HG02885 (cell line): ENCODE measurements at regions not wholly inside any gene's neighbourhood (a gene's known extent, or its start where the extent isn't known, plus 50 kb on each side); places are given as distances from the start of the nearest gene placed in this dataset.
A peak's percentile ranks its signal among the peaks of the same experiment; 100 is the strongest.

Experiments
- ATAC-seq: cut with Tn5 transposase; IDR thresholded peaks from one replicate; pipeline ENCODE4 v1.9.1; 2021; ENCODE audit warnings: mild to moderate bottlenecking; ENCODE audit not compliant: unreplicated experiment, poor library complexity

- ATAC-seq: no peak
Observed at GRCh38 chr4:155564880-155565279, 101.8 kb upstream of the GUCY1A1 start.

GRCh38 chr4:155564086-155564485, 102.6 kb upstream of the GUCY1A1 start:
- ATAC-seq: no peak

- ATAC-seq: no peak
Observed at GRCh38 chr4:155559915-155560314, 106.7 kb upstream of the GUCY1A1 start.

GRCh38 chr4:155552180-155552579, 114.5 kb upstream of the GUCY1A1 start:
- ATAC-seq: no peak

- ATAC-seq: no peak
Observed at GRCh38 chr4:155548173-155548572, 118.5 kb upstream of the GUCY1A1 start.

GRCh38 chr4:155546451-155546850, 120.2 kb upstream of the GUCY1A1 start:
- no peak for ATAC-seq

- ATAC-seq: no peak
Observed at GRCh38 chr4:155545456-155545855, 121.2 kb upstream of the GUCY1A1 start.

- ATAC-seq: no peak
Observed at GRCh38 chr4:155544547-155544946, 122.1 kb upstream of the GUCY1A1 start.

GRCh38 chr4:155543126-155543765, 123.4 kb upstream of the GUCY1A1 start:
- ATAC-seq: peak; percentile 54

- ATAC-seq: no peak
Observed at GRCh38 chr4:155542415-155542814, 124.2 kb upstream of the GUCY1A1 start.

GRCh38 chr4:155541716-155542115, 124.9 kb upstream of the GUCY1A1 start:
- no peak for ATAC-seq

- ATAC-seq: no peak
Observed at GRCh38 chr4:155540698-155541097, 126.0 kb upstream of the GUCY1A1 start.

GRCh38 chr4:155539746-155540145, 126.9 kb upstream of the GUCY1A1 start:
- no peak for ATAC-seq

GRCh38 chr4:155535802-155536454, 130.7 kb upstream of the GUCY1A1 start:
- no peak for ATAC-seq

- ATAC-seq: no peak
Observed at GRCh38 chr4:155532373-155533085, 134.1 kb upstream of the GUCY1A1 start.

- ATAC-seq: no peak
Observed at GRCh38 chr4:155530857-155531256, 135.8 kb upstream of the GUCY1A1 start.

GRCh38 chr4:155530290-155530689, 136.4 kb upstream of the GUCY1A1 start:
- ATAC-seq: no peak

GRCh38 chr4:155529716-155530115, 136.9 kb upstream of the GUCY1A1 start:
- ATAC-seq: no peak

GRCh38 chr4:155529272-155529671, 137.4 kb upstream of the GUCY1A1 start:
- ATAC-seq: no peak

- ATAC-seq: no peak
Observed at GRCh38 chr4:155526452-155527169, 140.0 kb upstream of the GUCY1A1 start.

- ATAC-seq: no peak
Observed at GRCh38 chr4:155524926-155525455, 141.7 kb upstream of the GUCY1A1 start.
